GM23338 (cell line): ENCODE measurements at regions not wholly inside any gene's neighbourhood (a gene's known extent, or its start where the extent isn't known, plus 50 kb on each side); places are given as distances from the start of the nearest gene placed in this dataset.

Source experiments
- ATAC-seq: fragments of 200-7000 bp; cut with Tn5 transposase; 3 replicates; pipeline ENCODE4 v1.9.1; 2020
- DNase-seq: peaks from one replicate; pipeline ENCODE4 v3.0.0-alpha.2; 2015; ENCODE audit warnings: low spot score
- H2AFZ ChIP-seq: fragments of 200-600 bp; sonication (generic); 2 replicates; pipeline ENCODE4 v1.8.0; 2016; ENCODE audit warnings: antibody characterized with exemption, mild to moderate bottlenecking, moderate library complexity
- H3F3A ChIP-seq: fragments of 200-600 bp; sonication (generic); replicated peaks from 2 replicates; pipeline ENCODE4 v1.8.0; 2017; ENCODE audit warnings: antibody characterized with exemption, mixed run types, low read depth
- H3K27ac ChIP-seq: fragments of 200-600 bp; sonication (generic); 2 replicates; pipeline ENCODE4 v1.6.1; 2016; ENCODE audit warnings: low read depth
- H3K27me3 ChIP-seq: fragments of 200-600 bp; sonication (generic); 2 replicates; pipeline ENCODE4 v1.8.0; 2016; ENCODE audit warnings: mild to moderate bottlenecking, mixed run types, moderate library complexity; ENCODE audit not compliant: insufficient read depth
- H3K36me3 ChIP-seq: fragments of 200-600 bp; sonication (generic); 2 replicates; pipeline ENCODE4 v1.8.0; 2016; ENCODE audit warnings: mild to moderate bottlenecking; ENCODE audit not compliant: insufficient read depth
- H3K4me1 ChIP-seq: fragments of 200-600 bp; sonication (generic); 2 replicates; pipeline ENCODE4 v1.8.0; 2016; ENCODE audit warnings: mild to moderate bottlenecking, moderate library complexity; ENCODE audit not compliant: insufficient read depth
- H3K4me2 ChIP-seq: fragments of 200-600 bp; sonication (generic); 2 replicates; pipeline ENCODE4 v1.7.1; 2017; ENCODE audit warnings: mixed run types
- H3K4me3 ChIP-seq: fragments of 200-600 bp; sonication (generic); 2 replicates; pipeline ENCODE4 v1.6.1; 2016; ENCODE audit warnings: mixed run types
- H3K79me2 ChIP-seq: fragments of 200-600 bp; sonication (generic); replicated peaks from 2 replicates; pipeline ENCODE4 v1.8.0; 2017; ENCODE audit warnings: mild to moderate bottlenecking; ENCODE audit not compliant: insufficient read depth
- H3K9me2 ChIP-seq: fragments of 200-600 bp; sonication (generic); 2 replicates; pipeline ENCODE4 v1.8.0; 2017; ENCODE audit not compliant: insufficient read depth
- H4K20me1 ChIP-seq: fragments of 200-600 bp; sonication (generic); replicated peaks from 2 replicates; pipeline ENCODE4 v1.8.0; 2017; ENCODE audit warnings: mild to moderate bottlenecking; ENCODE audit not compliant: insufficient read depth
- H3K27ac Mint-ChIP-seq: 2 replicates; pipeline ENCODE4 v1.8.0; 2020; ENCODE audit warnings: inconsistent platforms, mild to moderate bottlenecking, moderate library complexity, mixed read lengths
- H3K27me3 Mint-ChIP-seq: 3 replicates; pipeline ENCODE4 v1.8.0; 2022; ENCODE audit warnings: low read depth, mild to moderate bottlenecking, moderate library complexity, mixed read lengths, inconsistent platforms; ENCODE audit not compliant: insufficient read depth, poor library complexity
- H3K36me3 Mint-ChIP-seq: 3 replicates; pipeline ENCODE4 v1.8.0; 2021; ENCODE audit warnings: low read depth, mild to moderate bottlenecking, inconsistent platforms, moderate library complexity, mixed read lengths
- H3K4me1 Mint-ChIP-seq: 3 replicates; pipeline ENCODE4 v1.8.0; 2020; ENCODE audit warnings: mild to moderate bottlenecking, inconsistent platforms, mixed read lengths
- H3K4me3 Mint-ChIP-seq: 3 replicates; pipeline ENCODE4 v1.8.0; 2021; ENCODE audit warnings: moderate library complexity, mild to moderate bottlenecking, inconsistent platforms, mixed read lengths
- H3K9me3 Mint-ChIP-seq: 3 replicates; pipeline ENCODE4 v1.8.0; 2020; ENCODE audit warnings: moderate library complexity, mild to moderate bottlenecking, inconsistent platforms, mixed read lengths
- EZH2 ChIP-seq: fragments of 200-600 bp; sonication (generic); IDR thresholded peaks from one replicate; pipeline ENCODE4 v1.8.0; 2017; ENCODE audit warnings: antibody characterized with exemption, mild to moderate bottlenecking, low read depth; ENCODE audit not compliant: unreplicated experiment
- EZH2phosphoT487 ChIP-seq: fragments of 200-600 bp; sonication (generic); IDR thresholded peaks from one replicate; pipeline ENCODE4 v1.8.1; 2018; ENCODE audit warnings: antibody characterized with exemption; ENCODE audit not compliant: unreplicated experiment
- POLR2AphosphoS5 ChIP-seq: IDR thresholded peaks from 2 replicates; pipeline ENCODE4 v1.6.1; 2016; ENCODE audit warnings: antibody characterized with exemption, low read depth
- ZNF114 ChIP-seq: fragments of 250-450 bp; sonication (Bioruptor Pico); IDR thresholded peaks from 2 replicates; pipeline ENCODE4 v1.5.0; 2020; ENCODE audit warnings: mild to moderate bottlenecking, moderate library complexity
- ZNF462 ChIP-seq: fragments of 250-450 bp; sonication (Bioruptor Pico); IDR thresholded peaks from 2 replicates; pipeline ENCODE4 v1.5.0; 2020; ENCODE audit warnings: mild to moderate bottlenecking, moderate library complexity
- TF ChIP-seq, protein P1 (sequence below): IDR thresholded peaks from one replicate; pipeline ENCODE4 v1.6.1; 2018; ENCODE audit warnings: antibody characterized with exemption; ENCODE audit not compliant: unreplicated experiment

- TF ChIP-seq EZH2phosphoT487, result no peak
- TF ChIP-seq, protein P1, sequence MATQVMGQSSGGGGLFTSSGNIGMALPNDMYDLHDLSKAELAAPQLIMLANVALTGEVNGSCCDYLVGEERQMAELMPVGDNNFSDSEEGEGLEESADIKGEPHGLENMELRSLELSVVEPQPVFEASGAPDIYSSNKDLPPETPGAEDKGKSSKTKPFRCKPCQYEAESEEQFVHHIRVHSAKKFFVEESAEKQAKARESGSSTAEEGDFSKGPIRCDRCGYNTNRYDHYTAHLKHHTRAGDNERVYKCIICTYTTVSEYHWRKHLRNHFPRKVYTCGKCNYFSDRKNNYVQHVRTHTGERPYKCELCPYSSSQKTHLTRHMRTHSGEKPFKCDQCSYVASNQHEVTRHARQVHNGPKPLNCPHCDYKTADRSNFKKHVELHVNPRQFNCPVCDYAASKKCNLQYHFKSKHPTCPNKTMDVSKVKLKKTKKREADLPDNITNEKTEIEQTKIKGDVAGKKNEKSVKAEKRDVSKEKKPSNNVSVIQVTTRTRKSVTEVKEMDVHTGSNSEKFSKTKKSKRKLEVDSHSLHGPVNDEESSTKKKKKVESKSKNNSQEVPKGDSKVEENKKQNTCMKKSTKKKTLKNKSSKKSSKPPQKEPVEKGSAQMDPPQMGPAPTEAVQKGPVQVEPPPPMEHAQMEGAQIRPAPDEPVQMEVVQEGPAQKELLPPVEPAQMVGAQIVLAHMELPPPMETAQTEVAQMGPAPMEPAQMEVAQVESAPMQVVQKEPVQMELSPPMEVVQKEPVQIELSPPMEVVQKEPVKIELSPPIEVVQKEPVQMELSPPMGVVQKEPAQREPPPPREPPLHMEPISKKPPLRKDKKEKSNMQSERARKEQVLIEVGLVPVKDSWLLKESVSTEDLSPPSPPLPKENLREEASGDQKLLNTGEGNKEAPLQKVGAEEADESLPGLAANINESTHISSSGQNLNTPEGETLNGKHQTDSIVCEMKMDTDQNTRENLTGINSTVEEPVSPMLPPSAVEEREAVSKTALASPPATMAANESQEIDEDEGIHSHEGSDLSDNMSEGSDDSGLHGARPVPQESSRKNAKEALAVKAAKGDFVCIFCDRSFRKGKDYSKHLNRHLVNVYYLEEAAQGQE, result no peak
- TF ChIP-seq POLR2AphosphoS5, result no peak
- TF ChIP-seq ZNF114 (CRISPR knock-in tag), result no peak
- Mint-ChIP-seq H3K36me3 (peaks cover 58% of the 10 kb centered on the region), H3K9me3 (peaks cover 68% of the 10 kb centered on the region), H3K4me1 (peaks cover 32% of the 10 kb centered on the region), H3K4me3 (no peak overlapping the region), H3K27ac (no peak overlapping the region), H3K27me3 (peaks cover 14% of the 10 kb centered on the region)
- H4K20me1 ChIP-seq, result no peaks in the 10 kb centered on the region
- H3K27ac ChIP-seq, result no peak overlapping the region
- no peaks in the 10 kb centered on the region for H3K79me2 ChIP-seq
- 0 out of 2 replicates have a peak, but pooled peaks cover 2% of the 10 kb centered on the region for H3K9me2 ChIP-seq
- peaks cover 12% of the 10 kb centered on the region; the same call in 1 of the 2 replicates for H3F3A ChIP-seq
- no peak overlapping the region for H2AFZ ChIP-seq
- no peak overlapping the region for H3K4me2 ChIP-seq
- ATAC-seq (no peak), DNase-seq (peak; percentile 39)
- no peaks in the 10 kb centered on the region for H3K27me3 ChIP-seq
- no peak overlapping the region for H3K4me3 ChIP-seq
- H3K4me1 ChIP-seq, result peaks cover 34% of the 10 kb centered on the region
- H3K36me3 ChIP-seq, result peaks cover 14% of the 10 kb centered on the region
Observed at GRCh38 chr7:70890147-70890969, 241.6 kb upstream of the GALNT17 start.

DNA sequence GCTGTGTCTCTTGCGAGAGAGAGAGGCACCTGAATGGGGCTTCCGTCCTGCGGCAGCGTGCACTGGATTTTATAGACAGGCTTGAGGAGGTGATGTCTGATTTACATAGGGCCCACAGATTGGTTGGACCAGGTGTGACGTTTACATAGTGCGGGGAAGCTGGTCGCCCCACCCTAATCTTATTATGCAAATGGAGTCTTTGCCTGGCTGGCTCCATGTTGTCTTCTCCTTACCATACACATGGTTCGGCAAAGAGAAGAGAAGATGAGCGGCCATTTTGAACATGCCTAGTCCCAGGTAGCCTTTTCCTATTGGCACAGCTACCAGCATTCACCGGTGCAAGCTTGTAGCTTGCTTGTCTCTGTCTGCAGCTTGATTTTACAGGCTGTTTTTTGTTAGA, 238.5 kb upstream of the GALNT17 start:
- no peak overlapping the region for H3K4me3 ChIP-seq
- Mint-ChIP-seq H3K27ac (peak overlapping the region; percentile 96; the same call in 1 of the 2 replicates), H3K27me3 (peaks cover 14% of the 10 kb centered on the region), H3K9me3 (peaks cover 55% of the 10 kb centered on the region), H3K4me1 (peaks cover 34% of the 10 kb centered on the region), H3K4me3 (no peak overlapping the region), H3K36me3 (peaks cover 46% of the 10 kb centered on the region)
- ATAC-seq (no peak), DNase-seq (no peak)
- H3K4me1 ChIP-seq, result peaks cover 31% of the 10 kb centered on the region; the same call in 1 of the 2 replicates
- H3K79me2 ChIP-seq, result no peaks in the 10 kb centered on the region
- no peaks in the 10 kb centered on the region for H4K20me1 ChIP-seq
- peaks cover 14% of the 10 kb centered on the region for H3K36me3 ChIP-seq
- H3K27me3 ChIP-seq, result no peaks in the 10 kb centered on the region
- peak overlapping the region; percentile 99 for H3K27ac ChIP-seq
- TF ChIP-seq EZH2phosphoT487 (no peak), POLR2AphosphoS5 (no peak), ZNF462 (no peak), EZH2 (no peak)
- H3K9me2 ChIP-seq, result 0 out of 2 replicates have a peak, but pooled peaks cover 2% of the 10 kb centered on the region
- H3F3A ChIP-seq, result peaks cover 12% of the 10 kb centered on the region; the same call in 1 of the 2 replicates
- H2AFZ ChIP-seq, result no peak overlapping the region
- peak overlapping the region; percentile 26 for H3K4me2 ChIP-seq
